ENCODE measurements at regions not wholly inside any gene's neighbourhood (a gene's known extent, or its start where the extent isn't known, plus 50 kb on each side); places are given as distances from the start of the nearest gene placed in this dataset.
"Not testable (repeated sequence)": the region's sequence is repeated elsewhere in the genome, so short reads cannot be mapped to it uniquely, and the experiment has no call there.

- DNase-seq = no peak
These were observed 611.9 kb downstream of the TFAP2B start for GRCh38 chr6:51430589-51430988.

- no peak for DNase-seq
These were observed 613.8 kb downstream of the TFAP2B start for GRCh38 chr6:51432481-51432880.

DNA sequence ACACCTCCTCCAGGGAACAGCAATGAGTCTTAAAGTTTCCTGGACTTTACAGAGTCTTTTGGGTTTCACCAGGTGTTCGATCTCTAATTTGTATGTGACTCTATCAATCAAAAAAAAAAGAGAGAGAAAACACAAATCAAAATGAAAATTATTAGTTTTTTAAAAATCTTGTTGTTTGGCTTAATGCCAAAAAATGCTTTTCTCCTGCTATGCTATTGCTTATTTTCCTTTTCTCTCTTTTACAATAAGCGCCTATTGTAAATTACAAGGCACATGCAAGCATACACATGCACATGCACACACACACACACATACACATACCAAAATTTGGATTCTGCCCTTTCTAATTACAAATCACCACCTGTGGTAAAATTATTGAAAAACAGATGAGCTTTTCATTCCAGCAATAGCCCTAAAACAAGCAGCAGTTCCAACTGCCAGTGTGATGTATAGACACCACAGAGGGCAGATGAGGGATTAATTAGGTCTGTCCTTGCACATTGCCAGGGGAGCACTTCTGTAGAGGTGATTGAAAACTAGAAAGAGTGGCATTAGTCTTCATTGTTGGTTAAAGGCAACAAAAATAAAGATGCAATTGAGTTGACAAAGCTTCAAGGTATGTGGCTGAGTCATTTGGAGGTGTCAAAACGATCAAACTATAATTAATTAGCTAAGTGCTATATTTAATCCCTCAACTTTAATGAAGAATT lies 631.7 kb downstream of the TFAP2B start:
- no peak for DNase-seq

DNA sequence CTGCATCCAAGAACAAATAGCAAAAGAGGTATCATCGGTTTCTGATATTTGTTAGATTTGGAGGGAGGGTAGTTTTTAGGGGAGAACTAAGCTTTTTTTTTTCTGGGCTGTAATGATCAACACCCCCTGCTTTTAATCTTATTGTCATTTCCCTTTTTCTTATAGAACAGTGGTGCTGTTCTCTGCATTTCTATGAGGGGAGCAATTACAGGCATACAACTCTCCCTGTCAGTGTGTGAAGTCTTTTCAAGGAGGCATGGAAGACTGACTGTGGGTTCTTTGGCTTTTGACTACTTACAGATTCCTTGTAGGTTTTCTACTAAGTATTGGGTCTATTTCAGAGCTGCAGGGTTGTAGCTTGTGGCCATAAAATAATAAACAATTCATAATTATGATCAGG lies 632.3 kb downstream of the TFAP2B start:
- DNase-seq = no peak

DNA sequence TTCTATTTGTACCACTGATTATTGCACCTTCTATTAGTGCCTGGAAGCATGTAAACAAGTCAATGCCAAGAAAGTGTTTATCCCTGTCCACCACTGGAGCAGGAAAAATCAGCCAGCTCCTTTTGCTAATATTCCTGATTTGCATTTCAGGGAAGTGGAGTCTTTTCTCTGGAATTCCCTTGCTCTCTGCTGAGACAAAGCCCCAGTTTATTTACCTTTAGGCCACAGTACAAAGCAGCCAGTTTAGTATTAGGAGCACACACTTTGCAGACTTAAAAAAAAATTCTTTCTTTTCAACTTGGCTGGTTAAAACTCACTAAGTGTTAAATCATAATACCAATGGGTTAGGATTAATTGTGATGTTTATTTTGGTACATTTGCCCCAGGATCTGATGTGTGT lies 631.1 kb downstream of the PKHD1 start:
- peak; percentile 23 for DNase-seq

DNA sequence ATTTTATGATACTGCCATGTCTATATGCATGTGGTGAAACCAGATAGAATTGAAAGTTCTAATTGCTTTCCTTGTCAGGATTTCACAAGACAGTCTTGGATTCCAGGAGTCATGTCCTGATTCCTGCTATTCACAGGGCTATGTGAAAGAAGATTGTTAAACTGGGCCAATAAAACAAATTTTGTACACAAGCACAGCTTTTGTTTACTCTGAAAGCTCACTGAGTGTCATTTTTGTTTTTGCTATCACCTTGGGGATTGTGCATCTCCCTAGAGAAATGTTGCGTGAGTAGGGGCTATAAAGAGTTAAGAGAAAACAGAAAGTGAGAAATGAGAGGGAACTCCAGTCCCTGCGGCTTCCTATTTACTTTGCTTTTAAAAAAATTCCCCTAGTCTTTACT lies 627.5 kb downstream of the PKHD1 start:
- no peak for DNase-seq

- DNase-seq = no peak
These were observed 624.5 kb downstream of the PKHD1 start for GRCh38 chr6:51462896-51463295.

DNA sequence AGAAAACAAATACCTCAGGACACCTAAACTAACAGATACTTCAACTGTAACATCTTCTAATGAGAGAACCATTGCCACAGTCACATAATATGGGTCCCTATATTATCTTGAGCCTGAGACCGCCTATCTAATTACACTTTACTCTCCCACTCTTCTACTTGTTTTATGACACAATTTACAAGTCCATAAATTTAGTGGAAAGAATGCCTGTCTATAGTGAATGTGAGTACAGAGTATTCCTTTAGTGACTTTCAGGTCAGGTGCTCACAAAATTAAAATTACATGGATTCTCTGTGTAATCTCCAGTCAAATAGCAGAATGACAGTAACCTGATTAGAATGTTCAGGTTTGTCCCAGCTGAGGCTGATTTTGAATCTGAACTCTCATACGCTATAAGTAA lies 624.1 kb downstream of the PKHD1 start:
- no peak for DNase-seq

- DNase-seq = no peak
These were observed 622.5 kb downstream of the PKHD1 start for GRCh38 chr6:51464956-51465355.

GRCh38 chr6:51466427-51466826 lies 621.0 kb downstream of the PKHD1 start:
- no peak for DNase-seq

GRCh38 chr6:51467231-51467952 lies 620.0 kb downstream of the PKHD1 start:
- no peak for DNase-seq

DNA sequence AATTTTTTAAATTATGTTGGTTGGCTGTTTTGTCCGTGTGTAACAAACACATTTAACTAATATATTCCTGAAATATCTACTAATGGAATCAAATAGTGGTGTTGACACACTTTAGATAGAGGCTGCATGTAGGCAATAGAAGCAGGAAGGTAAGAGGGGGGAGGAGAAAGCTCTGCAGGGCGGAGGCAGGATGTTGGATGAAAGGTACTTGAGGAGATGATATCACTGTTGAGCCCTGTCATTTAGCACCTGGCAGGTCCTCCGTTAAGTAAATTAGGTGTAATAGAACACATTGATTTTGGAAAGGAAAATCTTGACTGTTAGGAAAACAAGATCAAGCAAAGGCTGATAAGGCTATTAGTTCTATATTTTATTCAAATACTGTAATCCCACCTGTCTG lies 618.7 kb downstream of the PKHD1 start:
- DNase-seq = no peak

- no peak for DNase-seq
These were observed 614.5 kb downstream of the PKHD1 start for GRCh38 chr6:51472745-51473487.

DNA sequence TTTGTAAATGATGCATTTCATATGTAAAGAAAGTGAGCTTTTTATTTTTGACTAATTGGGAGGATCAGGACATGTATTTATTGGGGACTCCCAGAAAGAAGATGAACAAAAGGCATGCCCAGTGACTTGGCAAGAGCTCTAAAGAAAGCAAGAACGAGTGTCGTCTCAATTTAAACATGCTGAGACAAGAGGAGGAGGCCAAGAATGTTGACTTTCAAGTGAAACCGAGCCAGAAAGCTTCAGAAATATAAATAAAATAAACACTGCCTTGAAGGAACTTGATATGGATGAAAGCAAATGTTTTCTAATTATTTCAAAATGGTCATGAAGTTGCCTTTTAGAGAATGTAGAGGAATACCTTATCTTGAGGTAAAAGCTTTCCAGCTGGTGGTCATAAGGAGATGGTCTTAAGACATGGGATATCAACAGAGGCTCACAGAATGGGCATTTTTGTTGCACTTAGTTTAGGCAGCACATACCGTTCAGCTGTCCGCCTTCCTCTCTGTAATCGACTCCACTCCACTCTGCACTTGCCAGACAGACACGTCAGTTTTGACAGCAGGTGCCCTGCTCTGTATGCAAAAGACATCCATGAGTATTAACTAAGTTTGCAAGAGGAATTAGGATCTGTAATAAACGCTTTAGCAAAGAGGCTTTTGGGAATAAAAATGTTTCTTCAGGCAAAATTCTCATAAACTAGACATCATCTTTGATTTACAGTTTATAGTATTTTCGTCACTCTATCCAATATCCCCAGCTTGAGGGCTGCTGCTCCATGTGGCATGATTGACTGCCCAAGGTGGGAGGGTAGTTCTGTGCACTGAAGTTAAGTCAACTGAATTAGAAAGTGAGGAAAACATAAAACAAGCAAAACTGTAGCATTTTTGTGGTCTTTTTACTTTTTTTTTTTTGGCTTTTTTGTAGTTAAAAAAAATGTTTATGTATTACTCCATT lies 613.1 kb downstream of the PKHD1 start:
- DNase-seq = peak; percentile 56

DNA sequence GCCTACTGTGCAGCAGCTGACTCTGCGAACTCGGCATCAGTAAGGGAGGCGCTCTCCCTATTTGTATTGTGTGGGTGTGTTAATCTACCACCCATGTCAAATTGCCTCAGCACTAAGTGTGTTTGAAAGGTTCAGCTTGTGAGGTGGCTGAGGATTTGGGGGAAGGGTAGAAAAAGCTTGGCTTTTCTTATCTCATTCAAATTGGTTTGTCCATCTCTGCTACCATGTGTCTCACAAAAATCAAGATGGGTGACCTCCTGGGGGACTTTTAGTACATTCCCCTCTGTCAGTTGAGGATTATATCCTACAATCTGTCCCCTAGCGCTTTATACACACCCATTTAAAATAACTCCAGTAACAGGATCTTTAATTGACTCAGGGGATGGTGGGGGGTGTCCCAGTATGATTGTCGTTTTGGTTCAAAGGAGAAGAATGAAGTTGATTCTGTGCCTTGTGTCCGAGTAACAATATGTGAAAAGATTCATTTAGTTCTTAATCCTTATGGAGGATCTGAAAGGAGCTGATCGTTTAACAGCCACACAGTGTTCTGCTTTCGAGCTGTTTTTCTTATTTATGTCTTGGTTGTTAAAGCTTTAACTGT lies 609.6 kb downstream of the PKHD1 start:
- DNase-seq = no peak

GRCh38 chr6:51479296-51479695 lies 608.1 kb downstream of the PKHD1 start:
- DNase-seq = no peak

DNA sequence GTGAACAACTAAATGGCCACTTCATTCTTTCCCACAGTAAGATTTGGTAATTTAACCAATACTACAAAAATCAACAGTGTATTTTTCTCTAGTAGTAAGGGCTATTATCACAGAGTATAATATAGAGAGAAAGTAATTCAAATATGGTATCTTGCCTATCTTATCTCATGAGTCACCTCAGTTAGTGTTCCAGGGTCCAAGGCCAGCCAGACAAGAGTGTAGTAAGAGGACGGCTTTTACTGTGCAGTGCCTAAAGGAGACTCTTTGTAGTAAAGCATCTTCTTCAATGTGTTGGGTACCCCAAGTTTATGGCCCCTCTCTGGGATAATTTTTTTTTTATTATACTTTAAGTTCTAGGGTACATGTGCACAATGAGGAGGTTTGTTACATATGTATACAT lies 607.4 kb downstream of the PKHD1 start:
- DNase-seq = no peak

DNA sequence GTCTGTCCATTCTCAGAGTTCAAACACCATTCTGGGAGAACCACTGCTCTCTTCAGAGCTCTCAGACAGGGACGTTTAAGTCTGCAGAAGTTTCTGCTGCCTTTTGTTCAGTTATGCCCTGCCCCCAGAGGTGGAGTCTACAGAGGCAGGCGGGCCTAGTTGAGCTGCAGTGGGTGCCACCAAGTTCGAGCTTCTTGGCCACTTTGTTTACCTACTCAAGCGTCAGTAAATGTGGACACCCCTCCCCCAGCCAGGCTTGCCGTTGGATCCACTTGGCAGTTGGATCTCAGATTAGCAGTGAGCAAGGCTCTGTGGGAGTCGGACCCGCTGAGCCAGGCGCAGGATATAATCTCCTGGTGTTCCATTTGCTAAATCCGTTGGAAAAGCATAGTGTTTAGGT lies 601.5 kb downstream of the PKHD1 start:
- DNase-seq = not testable (repeated sequence)

DNA sequence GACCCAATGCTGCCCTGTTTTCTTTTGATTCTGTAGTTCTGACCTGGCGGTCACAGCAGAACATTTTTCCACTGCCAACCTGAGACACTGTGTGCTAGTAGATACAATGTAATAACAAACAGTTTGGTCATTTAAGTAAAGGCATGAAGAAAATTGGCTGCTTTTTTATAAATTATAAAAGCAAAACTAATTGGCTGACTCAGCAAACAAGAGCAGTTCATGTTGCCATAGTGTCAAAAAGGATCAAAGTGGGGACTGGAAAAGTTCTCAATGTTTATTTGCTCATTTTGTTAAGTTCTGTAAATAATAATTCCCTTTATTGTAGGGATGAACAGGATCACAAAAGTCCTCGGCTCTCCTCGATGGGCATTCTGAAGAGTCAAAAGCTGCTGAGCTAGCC lies 599.5 kb downstream of the PKHD1 start:
- no peak for DNase-seq

DNA sequence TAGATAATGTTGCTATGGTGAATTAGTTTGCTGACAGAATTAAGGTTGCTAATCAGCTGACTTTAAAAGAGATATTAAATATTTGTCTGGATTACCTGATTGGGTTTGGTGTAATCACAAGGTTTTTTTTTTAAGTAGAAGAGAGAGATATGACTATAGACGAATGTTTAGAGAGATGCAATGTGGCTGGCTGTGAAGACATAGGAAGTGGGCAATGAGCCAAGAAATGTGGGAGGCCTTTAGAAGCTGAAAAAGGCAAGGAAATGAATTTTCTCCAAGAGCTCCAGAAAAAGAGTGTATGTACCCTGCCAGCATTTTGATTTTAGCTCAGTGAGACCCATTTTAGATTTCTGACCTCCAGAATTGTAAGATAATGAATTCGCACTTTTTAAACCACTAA lies 598.3 kb downstream of the PKHD1 start:
- no peak for DNase-seq

DNA sequence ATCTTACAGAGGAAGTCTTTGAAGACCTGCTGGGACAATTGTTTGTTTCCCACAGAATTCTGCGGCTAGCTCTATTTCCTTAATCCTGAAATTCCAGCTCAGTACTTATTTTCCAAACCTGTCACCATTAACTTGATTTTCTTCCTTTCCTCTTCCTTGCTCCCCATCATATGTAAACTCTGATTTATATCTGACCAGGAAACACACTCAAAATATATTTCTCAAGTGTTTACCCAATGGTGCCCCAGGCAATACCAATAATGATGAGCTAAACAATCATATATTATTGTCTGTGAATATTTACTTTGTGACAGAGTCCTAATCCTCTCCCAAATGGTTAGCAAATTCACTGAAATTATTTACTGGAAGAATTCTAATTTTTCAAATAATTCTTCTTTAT lies 597.3 kb downstream of the PKHD1 start:
- DNase-seq = no peak

DNA sequence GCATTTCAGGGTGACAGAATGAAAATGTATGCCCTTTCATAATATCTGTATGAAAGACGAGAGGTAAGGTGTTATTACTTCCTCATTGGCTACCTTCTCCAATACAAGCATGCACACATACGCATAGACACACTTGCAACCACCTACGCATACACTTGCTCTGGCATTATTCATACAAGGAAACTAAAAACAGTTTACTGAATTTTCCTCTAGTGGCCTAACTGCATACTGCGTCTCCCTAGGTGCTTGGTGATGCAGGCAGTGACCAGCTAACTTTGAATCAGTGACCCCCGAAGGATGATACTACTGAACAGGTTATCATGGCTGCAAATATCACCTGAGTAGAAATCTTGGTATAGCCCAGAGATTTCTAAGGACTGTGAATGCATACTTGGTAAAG lies 593.1 kb downstream of the PKHD1 start:
- no peak for DNase-seq
